ENCODE measurements at regions not wholly inside any gene's neighbourhood (a gene's known extent, or its start where the extent isn't known, plus 50 kb on each side); places are given as distances from the start of the nearest gene placed in this dataset.

DNA sequence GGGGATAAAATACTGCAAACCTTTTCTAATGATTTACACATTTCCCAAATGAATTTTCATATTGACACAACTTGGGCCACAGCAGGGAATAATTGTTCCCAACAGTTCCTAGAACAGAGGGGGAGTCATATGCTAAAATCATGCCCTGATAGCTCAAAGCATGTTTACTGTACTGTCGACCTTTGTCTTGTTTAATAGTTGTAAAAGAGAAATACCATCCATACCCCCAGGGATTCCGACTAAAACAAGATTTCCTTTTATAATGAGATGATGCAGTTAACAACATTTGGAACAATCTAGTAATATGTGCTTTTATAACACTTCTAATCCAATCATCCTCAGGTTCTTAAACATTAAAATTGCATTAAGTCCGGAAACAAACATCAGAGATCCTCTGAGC lies 759.7 kb downstream of the OLFM4 start:
- no peak overlapping the region for H3K4me3 Mint-ChIP-seq (ENCODE audit: low read depth)
- TF ChIP-seq, protein P1, sequence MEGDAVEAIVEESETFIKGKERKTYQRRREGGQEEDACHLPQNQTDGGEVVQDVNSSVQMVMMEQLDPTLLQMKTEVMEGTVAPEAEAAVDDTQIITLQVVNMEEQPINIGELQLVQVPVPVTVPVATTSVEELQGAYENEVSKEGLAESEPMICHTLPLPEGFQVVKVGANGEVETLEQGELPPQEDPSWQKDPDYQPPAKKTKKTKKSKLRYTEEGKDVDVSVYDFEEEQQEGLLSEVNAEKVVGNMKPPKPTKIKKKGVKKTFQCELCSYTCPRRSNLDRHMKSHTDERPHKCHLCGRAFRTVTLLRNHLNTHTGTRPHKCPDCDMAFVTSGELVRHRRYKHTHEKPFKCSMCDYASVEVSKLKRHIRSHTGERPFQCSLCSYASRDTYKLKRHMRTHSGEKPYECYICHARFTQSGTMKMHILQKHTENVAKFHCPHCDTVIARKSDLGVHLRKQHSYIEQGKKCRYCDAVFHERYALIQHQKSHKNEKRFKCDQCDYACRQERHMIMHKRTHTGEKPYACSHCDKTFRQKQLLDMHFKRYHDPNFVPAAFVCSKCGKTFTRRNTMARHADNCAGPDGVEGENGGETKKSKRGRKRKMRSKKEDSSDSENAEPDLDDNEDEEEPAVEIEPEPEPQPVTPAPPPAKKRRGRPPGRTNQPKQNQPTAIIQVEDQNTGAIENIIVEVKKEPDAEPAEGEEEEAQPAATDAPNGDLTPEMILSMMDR (IDR thresholded peaks at IDR 0.05; ENCODE audit: unreplicated experiment), result no peak
- DNase-seq (ENCODE audit: low spot score, unreplicated experiment), result no peak
- H3K27ac Mint-ChIP-seq, result no peak overlapping the region
- peaks cover 4% of the 10 kb centered on the region for H3K27me3 Mint-ChIP-seq
- peaks cover 9% of the 10 kb centered on the region for H3K4me1 Mint-ChIP-seq (ENCODE audit: low read depth)
- H3K9me3 Mint-ChIP-seq (ENCODE audit: low read depth), result no peaks in the 10 kb centered on the region
- no peaks in the 10 kb centered on the region for H3K36me3 Mint-ChIP-seq (ENCODE audit: insufficient read depth)

DNA sequence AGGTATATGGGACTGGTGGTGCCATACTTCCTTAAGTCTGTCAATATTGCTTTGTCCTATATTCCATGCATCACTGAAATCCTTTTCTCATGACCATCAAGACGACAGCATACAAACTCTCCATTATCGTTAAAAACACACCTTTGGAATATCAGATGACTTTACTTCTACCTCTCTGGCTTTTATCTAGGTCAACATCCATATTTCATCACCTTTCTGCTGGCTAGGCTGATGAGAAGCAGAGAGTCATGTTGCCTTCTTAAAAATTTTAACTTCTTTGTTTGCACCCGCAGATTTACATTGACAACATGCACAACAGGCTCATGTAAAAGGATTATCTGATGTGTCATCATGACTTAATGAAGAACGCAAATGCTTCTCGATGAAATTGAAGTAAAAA lies 771.4 kb downstream of the OLFM4 start:
- DNase-seq (ENCODE audit: low spot score, unreplicated experiment), result no peak
- no peaks in the 10 kb centered on the region for H3K27me3 Mint-ChIP-seq
- no peaks in the 10 kb centered on the region for H3K36me3 Mint-ChIP-seq (ENCODE audit: insufficient read depth)
- H3K4me1 Mint-ChIP-seq (ENCODE audit: low read depth), result no peaks in the 10 kb centered on the region
- H3K9me3 Mint-ChIP-seq (ENCODE audit: low read depth), result peaks cover 3% of the 10 kb centered on the region
- TF ChIP-seq, protein P1 (IDR thresholded peaks at IDR 0.05; ENCODE audit: unreplicated experiment), result no peak
- no peak overlapping the region for H3K4me3 Mint-ChIP-seq (ENCODE audit: low read depth)
- no peak overlapping the region for H3K27ac Mint-ChIP-seq

DNA sequence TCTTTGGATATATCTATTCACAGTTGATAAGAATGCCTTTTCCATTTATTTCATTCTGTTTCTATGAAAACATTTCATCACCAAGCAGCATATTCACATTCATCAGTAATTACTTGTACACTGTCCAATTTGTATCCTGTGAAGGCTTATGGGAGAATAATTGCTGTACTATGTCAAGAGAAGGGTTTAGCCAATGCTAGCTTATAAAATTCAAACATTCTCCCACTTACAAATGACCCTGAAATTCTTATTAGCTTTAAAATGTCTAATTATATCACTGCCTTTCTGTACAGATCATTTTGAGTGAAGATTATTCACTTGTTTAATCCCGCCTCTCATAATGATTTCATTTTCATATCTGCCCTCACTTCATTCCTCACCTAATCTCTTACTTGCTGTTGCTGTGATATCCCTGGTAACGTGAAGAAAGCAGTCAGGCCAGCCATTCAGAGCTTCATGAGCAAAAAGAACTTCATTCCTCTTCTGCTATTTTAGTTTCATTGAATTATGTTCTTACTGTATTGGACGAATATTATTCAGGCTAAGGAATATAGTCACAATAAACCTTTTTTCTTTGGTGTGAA lies 778.7 kb downstream of the OLFM4 start:
- H3K27ac Mint-ChIP-seq, result no peak overlapping the region
- H3K36me3 Mint-ChIP-seq (ENCODE audit: insufficient read depth), result no peaks in the 10 kb centered on the region
- H3K27me3 Mint-ChIP-seq, result no peaks in the 10 kb centered on the region
- H3K4me1 Mint-ChIP-seq (ENCODE audit: low read depth), result no peaks in the 10 kb centered on the region
- TF ChIP-seq, protein P1 (IDR thresholded peaks at IDR 0.05; ENCODE audit: unreplicated experiment), result no peak
- DNase-seq (ENCODE audit: low spot score, unreplicated experiment), result no peak
- H3K9me3 Mint-ChIP-seq (ENCODE audit: low read depth), result no peaks in the 10 kb centered on the region
- no peak overlapping the region for H3K4me3 Mint-ChIP-seq (ENCODE audit: low read depth)

DNA sequence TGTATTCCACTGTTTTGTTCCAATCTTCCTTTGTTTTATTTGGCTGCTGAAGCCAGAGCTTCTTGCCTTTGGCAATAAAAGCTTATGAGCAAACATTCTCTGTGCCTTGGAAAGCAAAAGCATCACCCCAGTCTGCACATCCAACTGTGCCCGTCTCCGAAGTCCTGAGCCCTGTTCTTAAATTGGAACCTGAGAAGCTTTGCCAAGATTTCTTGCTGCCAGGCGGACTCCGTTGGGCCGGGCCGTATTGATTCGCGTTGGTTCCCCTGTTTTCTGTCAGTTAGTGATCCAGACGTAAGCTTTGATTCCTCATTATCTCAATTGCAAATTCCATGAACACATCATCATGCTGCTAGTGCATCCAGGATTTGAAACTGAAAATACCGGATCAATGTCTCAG lies 793.0 kb downstream of the OLFM4 start:
- TF ChIP-seq, protein P1 (IDR thresholded peaks at IDR 0.05; ENCODE audit: unreplicated experiment), result no peak
- DNase-seq (ENCODE audit: low spot score, unreplicated experiment), result no peak
- H3K9me3 Mint-ChIP-seq (ENCODE audit: low read depth), result no peaks in the 10 kb centered on the region
- H3K4me3 Mint-ChIP-seq (ENCODE audit: low read depth), result no peak overlapping the region
- no peaks in the 10 kb centered on the region for H3K36me3 Mint-ChIP-seq (ENCODE audit: insufficient read depth)
- peaks cover 7% of the 10 kb centered on the region for H3K27me3 Mint-ChIP-seq
- H3K4me1 Mint-ChIP-seq (ENCODE audit: low read depth), result no peaks in the 10 kb centered on the region
- no peak overlapping the region for H3K27ac Mint-ChIP-seq

DNA sequence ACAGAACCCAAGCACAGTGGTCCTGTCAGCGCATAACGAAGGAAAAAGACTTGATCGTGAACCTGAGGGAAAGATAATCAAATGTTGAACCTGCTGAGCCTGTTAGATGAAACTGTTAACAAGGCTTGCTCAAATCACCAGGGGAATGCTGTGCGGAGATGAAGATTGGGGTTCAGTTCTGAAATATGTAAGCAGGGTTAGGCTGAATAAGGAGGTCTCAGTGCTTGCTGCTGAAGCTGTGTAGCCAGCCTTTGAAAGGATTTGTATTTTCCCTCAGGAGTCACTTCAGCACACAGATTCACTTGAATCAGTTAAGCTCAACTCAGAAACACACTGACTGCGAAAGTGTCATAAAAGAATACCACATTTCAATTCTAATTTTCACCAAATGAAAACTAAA lies 793.5 kb downstream of the OLFM4 start:
- TF ChIP-seq, protein P1 (IDR thresholded peaks at IDR 0.05; ENCODE audit: unreplicated experiment), result no peak
- Mint-ChIP-seq H3K36me3 (ENCODE audit: insufficient read depth) (no peaks in the 10 kb centered on the region), H3K27ac (no peak overlapping the region), H3K27me3 (peaks cover 7% of the 10 kb centered on the region), H3K4me3 (ENCODE audit: low read depth) (no peak overlapping the region), H3K4me1 (ENCODE audit: low read depth) (no peaks in the 10 kb centered on the region), H3K9me3 (ENCODE audit: low read depth) (no peaks in the 10 kb centered on the region)
- DNase-seq (ENCODE audit: low spot score, unreplicated experiment), result no peak
